Activated CD4-positive, alpha-beta T cell treated with anti-CD3 and anti-CD28 coated beads for 4 hours (primary cell): ENCODE measurements at regions not wholly inside any gene's neighbourhood (a gene's known extent, or its start where the extent isn't known, plus 50 kb on each side); places are given as distances from the start of the nearest gene placed in this dataset.

ENCODE experiments used
- DNase-seq, 2 donors: peaks; one replicate each; pipeline ENCODE4 v3.0.0-alpha.2; 2020

DNA sequence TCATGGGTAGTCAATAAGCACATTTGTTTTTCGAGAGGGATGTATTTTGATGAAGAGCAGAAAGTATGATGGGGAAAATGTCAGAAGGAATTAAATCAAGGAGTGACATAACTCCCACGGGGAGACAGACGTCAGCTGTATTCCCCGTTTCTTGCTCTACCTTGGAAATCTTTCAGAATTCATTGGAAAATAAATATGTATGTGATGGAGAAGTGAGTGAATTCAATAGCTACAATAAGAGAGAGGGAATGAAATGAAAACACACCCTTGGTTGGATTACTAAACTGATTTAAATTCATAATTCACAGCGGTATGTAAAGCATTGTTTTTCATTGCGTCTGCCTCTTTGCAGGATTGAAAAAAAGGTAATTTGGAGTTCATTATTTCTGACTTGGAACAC lies 209.7 kb upstream of the KLF4 start:
- no peak for DNase-seq

DNA sequence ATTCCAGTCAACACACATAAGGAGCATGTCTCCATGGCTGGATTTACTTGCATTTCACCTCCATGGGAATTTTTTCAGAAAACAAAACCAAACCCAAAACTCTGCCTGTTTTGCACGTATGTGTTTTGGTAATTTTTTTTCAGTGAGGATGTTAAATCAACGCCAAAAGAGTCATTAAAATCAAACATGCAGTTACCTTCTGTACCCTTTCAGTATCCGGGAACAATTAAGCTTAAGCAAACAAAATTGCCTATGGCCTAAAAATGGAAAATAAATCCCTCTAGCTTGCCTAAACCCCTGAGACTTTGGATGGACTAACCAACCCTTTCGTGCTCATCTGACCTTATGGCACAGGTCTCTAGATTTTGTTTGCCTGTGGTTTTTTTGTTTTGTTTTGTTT lies 209.2 kb upstream of the KLF4 start:
- DNase-seq: no peak

DNA sequence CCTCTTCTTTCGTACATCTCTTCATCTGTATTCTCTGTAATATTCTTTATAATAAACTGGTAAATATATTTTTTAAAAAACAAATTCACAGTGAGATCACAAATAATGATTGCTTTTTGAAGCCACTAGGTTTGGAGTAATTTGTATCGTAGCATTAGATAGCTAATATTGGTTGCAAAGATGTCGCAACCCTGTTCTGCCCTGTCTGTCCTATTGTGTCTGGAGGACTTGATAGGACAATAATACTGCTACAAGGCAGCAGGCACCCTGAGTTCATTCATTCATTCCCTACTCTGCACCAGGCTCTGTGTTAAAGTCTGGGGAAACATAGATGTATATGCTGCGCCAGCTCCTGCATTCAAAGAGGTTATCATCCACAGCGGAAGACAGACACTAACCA lies 206.7 kb upstream of the KLF4 start:
- DNase-seq: no peak

GRCh38 chr9:107694390-107694789 lies 204.8 kb upstream of the KLF4 start:
- DNase-seq: no peak

DNA sequence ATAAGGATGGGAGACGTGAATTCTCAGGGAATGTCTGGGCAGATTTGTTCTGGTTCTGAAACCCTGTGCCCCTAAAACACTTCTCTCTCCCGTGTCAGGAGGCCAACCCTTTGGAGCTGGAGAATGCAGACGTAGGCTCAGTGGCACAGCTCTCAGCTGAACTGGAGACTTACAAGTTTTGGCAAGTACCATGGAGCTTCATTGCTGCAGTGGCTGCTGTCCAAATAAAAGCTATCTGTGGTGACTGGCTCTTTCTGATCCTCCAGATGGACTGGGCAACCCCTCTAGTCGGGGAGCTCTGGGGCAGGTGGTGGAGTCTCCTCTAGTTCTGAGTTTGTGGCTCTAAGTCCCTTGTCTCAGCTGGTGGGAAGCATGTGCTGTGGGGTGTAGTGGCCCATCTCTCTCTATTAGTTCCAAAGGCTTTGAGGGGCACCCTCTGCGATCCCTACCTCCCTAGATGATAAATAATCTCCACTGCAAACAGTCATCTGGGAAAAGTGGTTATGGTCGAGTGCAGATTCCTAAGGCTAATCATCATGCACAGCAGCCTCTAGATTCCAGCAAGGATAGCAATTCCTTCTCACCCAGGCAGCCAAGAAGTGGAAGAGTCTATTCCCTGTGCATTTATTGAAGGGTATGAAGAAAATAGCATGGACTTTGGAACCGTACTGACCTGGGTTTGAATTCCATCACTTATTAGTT lies 204.2 kb upstream of the KLF4 start:
- no peak for DNase-seq

- DNase-seq: no peak
Observed at GRCh38 chr9:107691664-107692063, 202.1 kb upstream of the KLF4 start.

- DNase-seq: no peak
Observed at GRCh38 chr9:107690021-107690420, 200.5 kb upstream of the KLF4 start.

DNA sequence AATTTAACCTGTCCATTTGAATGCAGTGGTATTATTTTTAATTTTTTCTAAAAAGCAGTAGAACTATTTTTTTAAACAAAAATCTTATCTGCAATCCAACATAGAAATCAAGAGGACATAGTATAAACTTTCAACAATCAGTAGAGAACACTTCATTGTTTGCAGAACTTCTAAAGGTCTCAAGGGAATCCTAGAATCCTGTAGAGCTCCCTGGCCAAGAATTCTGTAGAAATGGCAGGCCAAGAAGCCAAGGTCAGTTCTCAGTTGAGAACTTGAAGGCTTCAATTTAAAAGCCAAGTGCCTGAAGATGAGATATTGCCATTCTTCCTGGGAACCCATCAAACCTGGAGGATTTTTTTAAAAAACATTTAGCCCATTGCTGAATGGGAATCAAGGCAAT lies 199.2 kb upstream of the KLF4 start:
- no peak for DNase-seq

DNA sequence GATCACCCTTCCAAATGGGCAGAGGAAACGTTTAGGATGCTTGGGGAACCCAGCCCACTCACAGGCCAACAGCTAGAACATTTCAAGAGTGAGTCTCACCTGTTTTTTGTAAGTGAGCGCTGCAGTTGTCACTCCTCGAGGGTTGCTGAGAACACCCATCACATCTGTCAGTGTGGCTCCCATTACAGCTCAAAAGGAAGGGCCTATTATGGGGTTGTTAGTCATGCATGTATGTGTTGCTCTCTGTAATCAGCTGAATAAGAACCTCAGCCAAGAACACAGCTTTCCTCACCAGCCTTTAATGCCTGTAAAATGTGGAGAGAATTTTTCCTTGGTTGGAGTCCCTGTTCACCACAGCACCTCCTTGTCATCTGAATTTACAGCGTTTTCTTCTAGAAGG lies 196.3 kb upstream of the KLF4 start:
- DNase-seq: no peak

- DNase-seq: no peak
Observed at GRCh38 chr9:107685376-107685775, 195.8 kb upstream of the KLF4 start.

DNA sequence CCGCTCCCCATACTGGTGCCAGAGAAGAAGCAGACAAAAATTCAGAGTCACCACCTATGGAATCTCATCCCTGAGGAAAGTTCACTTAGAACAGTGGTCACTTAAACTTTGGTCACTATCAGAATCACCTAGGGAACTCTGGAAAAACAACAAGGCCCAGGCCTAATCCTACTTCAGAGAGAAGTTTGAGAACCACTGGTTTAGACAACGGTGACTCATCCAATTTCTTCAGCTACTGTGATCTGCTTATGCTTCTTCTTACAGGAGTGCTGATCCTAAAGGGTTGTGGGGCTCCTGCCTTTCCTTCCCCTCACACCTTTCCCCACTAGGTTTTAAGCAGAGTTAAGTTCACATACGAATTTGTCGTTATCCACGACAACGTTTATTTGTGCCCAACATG lies 194.7 kb upstream of the KLF4 start:
- DNase-seq: no peak

DNA sequence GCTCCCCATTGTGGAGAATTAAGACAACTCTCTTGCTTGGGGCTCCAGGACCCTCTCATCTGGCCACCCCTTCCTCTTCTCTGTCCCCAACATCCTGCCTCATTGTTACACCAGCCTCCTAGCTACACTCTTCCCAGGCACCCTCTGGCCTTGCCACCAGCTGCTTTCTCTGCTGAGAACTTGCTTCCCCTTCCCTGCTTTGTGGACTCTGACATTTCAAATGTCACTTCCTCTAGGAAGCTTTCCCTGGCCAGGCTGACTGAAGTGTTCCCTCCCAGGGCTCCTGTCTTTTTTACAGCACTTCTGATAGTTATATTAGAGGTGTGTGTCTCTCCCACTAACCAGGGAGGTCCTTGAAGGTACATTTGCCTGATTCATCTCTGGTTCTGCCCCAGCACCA lies 194.0 kb upstream of the KLF4 start:
- no peak for DNase-seq

- no peak for DNase-seq
Observed at GRCh38 chr9:107681988-107682387, 192.4 kb upstream of the KLF4 start.

- DNase-seq: no peak
Observed at GRCh38 chr9:107675351-107676259, 186.0 kb upstream of the KLF4 start.

- DNase-seq: no peak
Observed at GRCh38 chr9:107674721-107675277, 185.2 kb upstream of the KLF4 start.

- DNase-seq: no peak
Observed at GRCh38 chr9:107673861-107674720, 184.5 kb upstream of the KLF4 start.

- no peak for DNase-seq
Observed at GRCh38 chr9:107671588-107671987, 182.0 kb upstream of the KLF4 start.

GRCh38 chr9:107669422-107669821 lies 179.9 kb upstream of the KLF4 start:
- no peak for DNase-seq

DNA sequence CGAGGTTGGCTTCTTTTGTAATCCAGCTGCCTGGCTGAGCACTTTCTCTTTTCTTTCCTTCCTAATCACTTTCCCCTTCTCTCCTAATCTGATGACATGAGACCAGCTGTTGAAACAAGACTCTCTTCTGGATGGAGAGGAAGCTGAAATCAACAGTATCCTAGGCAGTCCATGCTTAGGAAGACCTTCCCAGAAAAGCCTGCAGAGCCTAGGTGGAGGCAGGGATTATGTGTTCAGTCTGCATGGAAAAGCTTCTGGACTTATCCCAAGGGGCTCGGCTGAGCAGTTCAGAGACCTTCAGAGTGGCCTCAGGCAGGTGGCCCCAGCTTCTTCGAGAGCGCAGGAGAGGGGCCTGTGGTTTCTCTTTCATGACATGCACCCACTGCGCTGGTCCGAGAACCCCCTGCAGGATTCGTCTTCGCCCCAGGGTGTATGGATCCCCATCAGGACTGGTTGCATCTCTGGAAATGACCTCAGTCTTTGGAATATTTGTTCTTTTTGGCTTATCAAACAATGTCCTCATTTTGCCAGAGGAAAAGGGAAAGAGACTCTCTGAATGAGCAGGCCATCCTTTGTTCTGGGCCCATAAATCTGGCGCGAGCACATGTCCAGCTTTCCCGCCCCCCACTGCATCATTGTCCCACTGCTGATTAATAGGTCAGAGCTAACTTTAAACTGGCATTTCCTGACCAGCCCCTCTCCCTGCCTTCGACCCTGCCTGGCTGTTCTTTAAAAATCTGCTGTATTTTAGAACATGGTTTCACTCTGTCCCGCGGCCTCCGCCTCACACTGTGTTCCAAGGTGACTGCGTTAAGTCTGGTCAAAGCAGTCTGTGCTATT lies 177.9 kb upstream of the KLF4 start:
- DNase-seq: no peak

DNA sequence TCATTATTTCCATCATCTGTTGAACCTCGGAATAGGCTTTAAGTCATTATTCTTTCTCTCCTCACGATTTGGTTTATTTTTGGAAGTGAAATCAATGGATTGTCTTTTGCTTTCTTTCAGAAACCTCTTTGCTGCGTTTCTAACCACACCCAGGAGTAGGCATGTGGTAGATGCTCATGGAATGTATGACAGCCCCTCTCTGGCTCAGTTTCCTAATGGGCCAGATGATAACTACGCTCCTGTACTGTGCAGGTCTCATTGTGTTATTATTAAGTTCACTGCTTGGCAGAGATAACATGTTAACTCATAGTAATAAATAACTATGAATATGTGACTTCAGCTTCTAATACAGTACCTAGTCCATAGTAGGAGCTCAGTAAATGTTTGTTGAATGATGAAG lies 175.5 kb upstream of the KLF4 start:
- DNase-seq: no peak

DNA sequence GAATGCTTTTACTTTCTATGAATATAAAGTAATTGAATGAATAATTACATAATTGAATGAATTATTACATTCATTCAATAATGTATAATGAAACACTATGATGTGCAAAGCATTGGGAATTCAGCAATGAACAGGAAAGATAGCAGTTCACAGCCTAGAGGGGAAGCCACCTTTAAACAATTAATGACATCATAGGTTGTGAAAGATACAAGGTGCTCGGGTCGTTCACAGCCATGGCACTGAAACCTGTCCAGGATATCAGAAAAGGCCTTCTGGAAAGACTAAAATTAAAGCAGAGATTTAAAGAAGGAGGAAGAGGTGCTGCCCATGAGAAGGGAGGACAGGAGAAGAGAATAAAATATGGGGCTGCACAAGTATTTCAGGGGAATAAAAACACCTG lies 171.4 kb upstream of the KLF4 start:
- DNase-seq: no peak

DNA sequence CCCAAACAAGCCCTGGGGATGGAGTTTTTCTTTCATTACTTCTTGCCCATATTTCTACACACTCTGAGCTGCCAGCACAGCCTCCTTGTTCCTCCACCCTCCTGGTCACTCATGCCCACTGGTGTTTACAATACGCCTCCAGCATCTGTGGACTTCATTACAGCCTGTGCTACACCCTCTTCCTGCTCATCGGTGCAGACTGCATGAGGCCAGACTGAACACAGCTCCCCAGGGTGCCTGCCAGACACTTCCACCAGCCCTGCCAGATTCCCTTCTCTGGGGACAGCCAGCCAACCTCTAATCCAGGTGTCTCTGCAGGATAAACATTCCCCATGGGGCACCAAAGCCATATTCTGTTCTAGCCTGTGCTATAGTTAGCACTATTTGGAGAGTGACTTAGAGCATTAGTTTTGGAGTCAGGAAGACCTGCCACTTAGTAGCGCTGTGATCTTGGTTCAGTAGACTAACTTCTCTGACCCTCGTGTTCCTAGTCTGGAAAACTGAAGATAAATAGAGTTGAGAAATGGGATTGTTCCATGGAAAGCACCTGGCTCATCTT lies 163.8 kb upstream of the KLF4 start:
- no peak for DNase-seq
